Cerebellar cortex (tissue), 1 donor: ENCODE measurements at regions not wholly inside any gene's neighbourhood (a gene's known extent, or its start where the extent isn't known, plus 50 kb on each side); places are given as distances from the start of the nearest gene placed in this dataset.
A peak's percentile ranks its signal among the peaks of the same experiment; 100 is the strongest.
"Not testable (repeated sequence)": the region's sequence is repeated elsewhere in the genome, so short reads cannot be mapped to it uniquely, and the experiment has no call there.

Source experiments
- DNase-seq: peaks from one replicate; pipeline ENCODE4 v3.0.0-alpha.2; 2015; ENCODE audit warnings: low spot score

- DNase-seq = no peak
Measured at GRCh38 chr4:23023121-23023520, 330.4 kb downstream of the GBA3 start.

GRCh38 chr4:23022032-23022431 lies 329.3 kb downstream of the GBA3 start:
- DNase-seq = no peak

- DNase-seq = no peak
Measured at GRCh38 chr4:23021040-23021439, 328.3 kb downstream of the GBA3 start.

GRCh38 chr4:23020399-23020798 lies 327.7 kb downstream of the GBA3 start:
- not testable (repeated sequence) for DNase-seq

- no peak for DNase-seq
Measured at GRCh38 chr4:23016981-23017380, 324.2 kb downstream of the GBA3 start.

GRCh38 chr4:23015821-23016220 lies 323.1 kb downstream of the GBA3 start:
- DNase-seq = no peak

- no peak for DNase-seq
Measured at GRCh38 chr4:23009093-23009492, 316.4 kb downstream of the GBA3 start.

- no peak for DNase-seq
Measured at GRCh38 chr4:23006756-23007155, 314.0 kb downstream of the GBA3 start.

- no peak for DNase-seq
Measured at GRCh38 chr4:23005691-23006090, 313.0 kb downstream of the GBA3 start.

GRCh38 chr4:23001478-23001877 lies 308.7 kb downstream of the GBA3 start:
- DNase-seq = no peak

- DNase-seq = no peak
Measured at GRCh38 chr4:22999419-22999818, 306.7 kb downstream of the GBA3 start.

GRCh38 chr4:22997358-22998224 lies 304.9 kb downstream of the GBA3 start:
- DNase-seq = no peak

- DNase-seq = no peak
Measured at GRCh38 chr4:22991576-22991975, 298.8 kb downstream of the GBA3 start.

- no peak for DNase-seq
Measured at GRCh38 chr4:22988526-22988925, 295.8 kb downstream of the GBA3 start.

GRCh38 chr4:22987870-22988269 lies 295.1 kb downstream of the GBA3 start:
- no peak for DNase-seq

- DNase-seq = no peak
Measured at GRCh38 chr4:22986881-22987280, 294.1 kb downstream of the GBA3 start.

GRCh38 chr4:22986262-22986661 lies 293.5 kb downstream of the GBA3 start:
- no peak for DNase-seq

- no peak for DNase-seq
Measured at GRCh38 chr4:22984390-22984789, 291.7 kb downstream of the GBA3 start.

- no peak for DNase-seq
Measured at GRCh38 chr4:22978656-22979055, 285.9 kb downstream of the GBA3 start.

- DNase-seq = no peak
Measured at GRCh38 chr4:22970665-22971064, 277.9 kb downstream of the GBA3 start.

GRCh38 chr4:22969287-22969896 lies 276.7 kb downstream of the GBA3 start:
- no peak for DNase-seq

GRCh38 chr4:22962295-22962694 lies 269.6 kb downstream of the GBA3 start:
- DNase-seq = peak; percentile 8

GRCh38 chr4:22959483-22959882 lies 266.7 kb downstream of the GBA3 start:
- DNase-seq = no peak
